Mesodermal cell (in vitro differentiated cells): ENCODE measurements at regions not wholly inside any gene's neighbourhood (a gene's known extent, or its start where the extent isn't known, plus 50 kb on each side); places are given as distances from the start of the nearest gene placed in this dataset.

ENCODE experiments used
- H3K27ac ChIP-seq: 2 replicates; pipeline ENCODE4 v1.7.0; 2013; ENCODE audit warnings: mild to moderate bottlenecking, low read depth, low read length, moderate library complexity; ENCODE audit not compliant: severe bottlenecking
- H3K36me3 ChIP-seq: 2 replicates; pipeline ENCODE4 v1.7.1; 2013; ENCODE audit warnings: mild to moderate bottlenecking, low read length, moderate library complexity; ENCODE audit not compliant: control insufficient read depth, insufficient read depth
- H3K4me1 ChIP-seq: one replicate; pipeline ENCODE4 v1.7.1; 2013; ENCODE audit warnings: mild to moderate bottlenecking, low read length; ENCODE audit not compliant: insufficient read depth, control insufficient read depth, poor library complexity, severe bottlenecking
- H3K4me3 ChIP-seq: 2 replicates; pipeline ENCODE4 v1.7.0; 2013; ENCODE audit warnings: low read length, control low read depth, mild to moderate bottlenecking; ENCODE audit not compliant: insufficient read depth, poor library complexity, severe bottlenecking; ENCODE audit errors: extremely low read depth
- H3K9me3 ChIP-seq: 2 replicates; pipeline ENCODE4 v1.7.1; 2013; ENCODE audit warnings: mild to moderate bottlenecking, low read length, moderate library complexity; ENCODE audit not compliant: control insufficient read depth
- WGBS, 2 experiments: methylation state at CpG; one replicate each; pipeline ENCODE4 v1.1.5; 2013; ENCODE audit warnings: missing lambda C conversion rate in 2 of 2; ENCODE audit not compliant: insufficient coverage in 2 of 2; 5-methylcytosine and 5-hydroxymethylcytosine counted together

GRCh38 chr2:235232449-235233433, 261.1 kb upstream of the AGAP1 start:
- Histone ChIP-seq H3K4me1 (no peaks in the 10 kb centered on the region), H3K27ac (no peak overlapping the region), H3K36me3 (no peaks in the 10 kb centered on the region), H3K4me3 (no peak overlapping the region), H3K9me3 (no peaks in the 10 kb centered on the region)
- WGBS, 2 experiments = 92 to 96% methylated on average over 17 of the region's 20 CpGs

GRCh38 chr2:235234736-235235135, 259.1 kb upstream of the AGAP1 start:
- no CpG with 5 or more reads among the region's 6 CpGs for WGBS, 2 experiments
- H3K4me3 ChIP-seq = no peak overlapping the region
- no peaks in the 10 kb centered on the region for H3K36me3 ChIP-seq
- H3K27ac ChIP-seq = no peak overlapping the region
- no peaks in the 10 kb centered on the region for H3K4me1 ChIP-seq
- H3K9me3 ChIP-seq = no peaks in the 10 kb centered on the region

- H3K27ac ChIP-seq = no peak overlapping the region
- 79 to 100% methylated on average over 1 to 3 of the region's 7 CpGs for WGBS, 2 experiments
Measured at GRCh38 chr2:235235977-235236767, 257.7 kb upstream of the AGAP1 start.

GRCh38 chr2:235238537-235238936, 255.3 kb upstream of the AGAP1 start:
- 33% methylated on average over 1 of the region's 3 CpGs; no CpG with 5 or more reads in 1 of the 2 experiments for WGBS, 2 experiments
- no peak overlapping the region for H3K27ac ChIP-seq
- no peak overlapping the region for H3K4me3 ChIP-seq
- no peaks in the 10 kb centered on the region for H3K36me3 ChIP-seq
- H3K4me1 ChIP-seq = no peaks in the 10 kb centered on the region
- no peaks in the 10 kb centered on the region for H3K9me3 ChIP-seq

More at GRCh38 chr2:235235977-235236767, 257.7 kb upstream of the AGAP1 start:
- Histone ChIP-seq H3K9me3 (no peaks in the 10 kb centered on the region), H3K4me1 (no peaks in the 10 kb centered on the region), H3K36me3 (no peaks in the 10 kb centered on the region), H3K4me3 (no peak overlapping the region)

- WGBS, 2 experiments = 80 to 91% methylated on average over 3 of the region's 5 CpGs
- Histone ChIP-seq H3K4me1 (no peaks in the 10 kb centered on the region), H3K4me3 (no peak overlapping the region), H3K36me3 (no peaks in the 10 kb centered on the region), H3K9me3 (no peaks in the 10 kb centered on the region), H3K27ac (no peak overlapping the region)
Measured at GRCh38 chr2:235240574-235240973, 253.3 kb upstream of the AGAP1 start.

GRCh38 chr2:235244255-235245220, 249.3 kb upstream of the AGAP1 start:
- Histone ChIP-seq H3K4me3 (no peak overlapping the region), H3K27ac (no peak overlapping the region), H3K36me3 (no peaks in the 10 kb centered on the region), H3K4me1 (peaks cover 12% of the 10 kb centered on the region), H3K9me3 (no peaks in the 10 kb centered on the region)
- WGBS, 2 experiments = 87 to 89% methylated on average over 3 to 4 of the region's 8 CpGs

GRCh38 chr2:235247001-235247400, 246.8 kb upstream of the AGAP1 start:
- Histone ChIP-seq H3K36me3 (no peaks in the 10 kb centered on the region), H3K4me1 (peaks cover 12% of the 10 kb centered on the region), H3K9me3 (no peaks in the 10 kb centered on the region), H3K4me3 (no peak overlapping the region), H3K27ac (no peak overlapping the region)
- WGBS, 2 experiments = 75 to 100% methylated on average over 1 of the region's 1 CpG

GRCh38 chr2:235255693-235256092, 238.2 kb upstream of the AGAP1 start:
- Histone ChIP-seq H3K36me3 (no peaks in the 10 kb centered on the region), H3K4me3 (no peak overlapping the region), H3K27ac (no peak overlapping the region), H3K4me1 (no peaks in the 10 kb centered on the region), H3K9me3 (no peaks in the 10 kb centered on the region)
- WGBS, 2 experiments = no CpG with 5 or more reads among the region's 5 CpGs

- no peaks in the 10 kb centered on the region for H3K36me3 ChIP-seq
- peaks cover 5% of the 10 kb centered on the region for H3K4me1 ChIP-seq
- no peak overlapping the region for H3K27ac ChIP-seq
- no peak overlapping the region for H3K4me3 ChIP-seq
- WGBS, 2 experiments = 100% methylated on average over 1 of the region's 1 CpG; no CpG with 5 or more reads in 1 of the 2 experiments
- peaks cover 9% of the 10 kb centered on the region for H3K9me3 ChIP-seq
Measured at GRCh38 chr2:235257590-235257989, 236.3 kb upstream of the AGAP1 start.

- H3K9me3 ChIP-seq = peaks cover 9% of the 10 kb centered on the region
- no peaks in the 10 kb centered on the region for H3K36me3 ChIP-seq
- peaks cover 55% of the 10 kb centered on the region for H3K4me1 ChIP-seq
- 84 to 94% methylated on average over 3 to 4 of the region's 4 CpGs for WGBS, 2 experiments
- no peak overlapping the region for H3K4me3 ChIP-seq
- no peak overlapping the region for H3K27ac ChIP-seq
Measured at GRCh38 chr2:235262750-235263149, 231.1 kb upstream of the AGAP1 start.
